Stimulated activated memory B cell treated with anti-CD40 and anti-IgM and Interleukin-4, amounts not matched to agents 10 μg/mL and 1 μg/mL and 100 μg/mL, for 72 hours (primary cell): ENCODE measurements at regions not wholly inside any gene's neighbourhood (a gene's known extent, or its start where the extent isn't known, plus 50 kb on each side); places are given as distances from the start of the nearest gene placed in this dataset.

ENCODE experiments used
- ATAC-seq: fragments of 150-1000 bp; cut with Tn5 transposase; 2 replicates; pipeline ENCODE4 v1.10.0; 2021
- H3K27ac Mint-ChIP-seq: one replicate; pipeline ENCODE4 v1.8.0; 2022; ENCODE audit warnings: mild to moderate bottlenecking, mixed read lengths
- H3K27me3 Mint-ChIP-seq: one replicate; pipeline ENCODE4 v1.8.0; 2022; ENCODE audit warnings: mixed read lengths
- H3K36me3 Mint-ChIP-seq: one replicate; pipeline ENCODE4 v1.8.0; 2022; ENCODE audit warnings: mixed read lengths
- H3K4me1 Mint-ChIP-seq: one replicate; pipeline ENCODE4 v1.8.0; 2022; ENCODE audit warnings: mixed read lengths
- H3K4me3 Mint-ChIP-seq: one replicate; pipeline ENCODE4 v1.8.0; 2022; ENCODE audit warnings: mild to moderate bottlenecking, moderate library complexity, mixed read lengths
- H3K9me3 Mint-ChIP-seq: one replicate; pipeline ENCODE4 v1.8.0; 2022; ENCODE audit warnings: mixed read lengths

- Mint-ChIP-seq H3K4me3 (no peak overlapping the region), H3K9me3 (no peaks in the 10 kb centered on the region), H3K27me3 (no peaks in the 10 kb centered on the region), H3K36me3 (no peaks in the 10 kb centered on the region), H3K27ac (no peak overlapping the region), H3K4me1 (no peaks in the 10 kb centered on the region)
- no peak for ATAC-seq
Observed at GRCh38 chr18:45255197-45255890, 359.9 kb upstream of the SLC14A2 start.

- peaks cover 11% of the 10 kb centered on the region for H3K27me3 Mint-ChIP-seq
- H3K36me3 Mint-ChIP-seq = no peaks in the 10 kb centered on the region
- no peak for ATAC-seq
- no peaks in the 10 kb centered on the region for H3K4me1 Mint-ChIP-seq
- H3K4me3 Mint-ChIP-seq = no peak overlapping the region
- H3K27ac Mint-ChIP-seq = no peak overlapping the region
- no peaks in the 10 kb centered on the region for H3K9me3 Mint-ChIP-seq
Observed at GRCh38 chr18:45260125-45260524, 355.2 kb upstream of the SLC14A2 start.

GRCh38 chr18:45266023-45266422, 349.3 kb upstream of the SLC14A2 start:
- Mint-ChIP-seq H3K27me3 (peaks cover 22% of the 10 kb centered on the region), H3K36me3 (no peaks in the 10 kb centered on the region), H3K4me1 (no peaks in the 10 kb centered on the region)

GRCh38 chr18:45267622-45268021, 347.7 kb upstream of the SLC14A2 start:
- peaks cover 22% of the 10 kb centered on the region for H3K27me3 Mint-ChIP-seq

More at GRCh38 chr18:45266023-45266422, 349.3 kb upstream of the SLC14A2 start:
- ATAC-seq = no peak
- H3K4me3 Mint-ChIP-seq = no peak overlapping the region
- H3K27ac Mint-ChIP-seq = no peak overlapping the region
- no peaks in the 10 kb centered on the region for H3K9me3 Mint-ChIP-seq

GRCh38 chr18:45268583-45268982, 346.7 kb upstream of the SLC14A2 start:
- no peak for ATAC-seq
- Mint-ChIP-seq H3K36me3 (no peaks in the 10 kb centered on the region), H3K4me1 (no peaks in the 10 kb centered on the region), H3K9me3 (no peaks in the 10 kb centered on the region), H3K27me3 (peaks cover 22% of the 10 kb centered on the region), H3K27ac (no peak overlapping the region), H3K4me3 (no peak overlapping the region)

More at GRCh38 chr18:45267622-45268021, 347.7 kb upstream of the SLC14A2 start:
- Mint-ChIP-seq H3K9me3 (no peaks in the 10 kb centered on the region), H3K36me3 (no peaks in the 10 kb centered on the region), H3K27ac (no peak overlapping the region), H3K4me1 (no peaks in the 10 kb centered on the region), H3K4me3 (no peak overlapping the region)
- ATAC-seq = no peak

- ATAC-seq = no peak
- H3K27me3 Mint-ChIP-seq = peaks cover 11% of the 10 kb centered on the region
- H3K9me3 Mint-ChIP-seq = peaks cover 2% of the 10 kb centered on the region
- H3K36me3 Mint-ChIP-seq = no peaks in the 10 kb centered on the region
- no peak overlapping the region for H3K27ac Mint-ChIP-seq
- H3K4me1 Mint-ChIP-seq = no peaks in the 10 kb centered on the region
- no peak overlapping the region for H3K4me3 Mint-ChIP-seq
Observed at GRCh38 chr18:45270289-45270771, 344.9 kb upstream of the SLC14A2 start.

- Mint-ChIP-seq H3K4me3 (no peak overlapping the region), H3K27ac (no peak overlapping the region), H3K27me3 (no peaks in the 10 kb centered on the region), H3K36me3 (no peaks in the 10 kb centered on the region), H3K4me1 (no peaks in the 10 kb centered on the region), H3K9me3 (peaks cover 2% of the 10 kb centered on the region)
- ATAC-seq = no peak
Observed at GRCh38 chr18:45274026-45274425, 341.2 kb upstream of the SLC14A2 start.

GRCh38 chr18:45275367-45276113, 339.7 kb upstream of the SLC14A2 start:
- Mint-ChIP-seq H3K27me3 (peaks cover under 1% of the 10 kb centered on the region), H3K9me3 (peaks cover 2% of the 10 kb centered on the region)

GRCh38 chr18:45276878-45277277, 338.4 kb upstream of the SLC14A2 start:
- ATAC-seq = no peak
- peaks cover 8% of the 10 kb centered on the region for H3K27me3 Mint-ChIP-seq
- no peaks in the 10 kb centered on the region for H3K4me1 Mint-ChIP-seq
- no peaks in the 10 kb centered on the region for H3K36me3 Mint-ChIP-seq
- no peak overlapping the region for H3K27ac Mint-ChIP-seq
- H3K4me3 Mint-ChIP-seq = no peak overlapping the region
- H3K9me3 Mint-ChIP-seq = peaks cover 2% of the 10 kb centered on the region

More at GRCh38 chr18:45275367-45276113, 339.7 kb upstream of the SLC14A2 start:
- Mint-ChIP-seq H3K27ac (no peak overlapping the region), H3K4me1 (no peaks in the 10 kb centered on the region), H3K4me3 (no peak overlapping the region), H3K36me3 (no peaks in the 10 kb centered on the region)
- ATAC-seq = no peak

- H3K4me3 Mint-ChIP-seq = no peak overlapping the region
- no peaks in the 10 kb centered on the region for H3K4me1 Mint-ChIP-seq
- H3K36me3 Mint-ChIP-seq = no peaks in the 10 kb centered on the region
- H3K9me3 Mint-ChIP-seq = peaks cover 2% of the 10 kb centered on the region
- H3K27ac Mint-ChIP-seq = no peak overlapping the region
- H3K27me3 Mint-ChIP-seq = peaks cover 8% of the 10 kb centered on the region
- no peak for ATAC-seq
Observed at GRCh38 chr18:45277908-45278307, 337.4 kb upstream of the SLC14A2 start.

GRCh38 chr18:45280481-45281276, 334.6 kb upstream of the SLC14A2 start:
- no peaks in the 10 kb centered on the region for H3K36me3 Mint-ChIP-seq
- H3K27ac Mint-ChIP-seq = no peak overlapping the region
- no peak for ATAC-seq
- no peak overlapping the region for H3K4me3 Mint-ChIP-seq
- H3K27me3 Mint-ChIP-seq = peaks cover 8% of the 10 kb centered on the region
- no peaks in the 10 kb centered on the region for H3K9me3 Mint-ChIP-seq
- no peaks in the 10 kb centered on the region for H3K4me1 Mint-ChIP-seq

- H3K27me3 Mint-ChIP-seq = peaks cover 8% of the 10 kb centered on the region
- no peaks in the 10 kb centered on the region for H3K9me3 Mint-ChIP-seq
Observed at GRCh38 chr18:45282101-45282812, 333.0 kb upstream of the SLC14A2 start.

GRCh38 chr18:45284174-45284573, 331.1 kb upstream of the SLC14A2 start:
- peaks cover 7% of the 10 kb centered on the region for H3K4me1 Mint-ChIP-seq
- no peaks in the 10 kb centered on the region for H3K9me3 Mint-ChIP-seq
- H3K36me3 Mint-ChIP-seq = no peaks in the 10 kb centered on the region
- no peak for ATAC-seq
- H3K27ac Mint-ChIP-seq = no peak overlapping the region
- no peak overlapping the region for H3K4me3 Mint-ChIP-seq
- H3K27me3 Mint-ChIP-seq = peaks cover 26% of the 10 kb centered on the region

More at GRCh38 chr18:45282101-45282812, 333.0 kb upstream of the SLC14A2 start:
- Mint-ChIP-seq H3K36me3 (no peaks in the 10 kb centered on the region), H3K4me3 (no peak overlapping the region), H3K4me1 (peaks cover 7% of the 10 kb centered on the region), H3K27ac (no peak overlapping the region)
- no peak for ATAC-seq

- peaks cover 7% of the 10 kb centered on the region for H3K4me1 Mint-ChIP-seq
- no peaks in the 10 kb centered on the region for H3K9me3 Mint-ChIP-seq
- H3K27ac Mint-ChIP-seq = no peak overlapping the region
- H3K27me3 Mint-ChIP-seq = peaks cover 33% of the 10 kb centered on the region
- no peaks in the 10 kb centered on the region for H3K36me3 Mint-ChIP-seq
- no peak overlapping the region for H3K4me3 Mint-ChIP-seq
- ATAC-seq = no peak
Observed at GRCh38 chr18:45284851-45285250, 330.4 kb upstream of the SLC14A2 start.

GRCh38 chr18:45285251-45285650, 330.0 kb upstream of the SLC14A2 start:
- H3K27ac Mint-ChIP-seq = no peak overlapping the region
- H3K9me3 Mint-ChIP-seq = no peaks in the 10 kb centered on the region
- H3K27me3 Mint-ChIP-seq = peaks cover 34% of the 10 kb centered on the region
- ATAC-seq = no peak
- H3K4me3 Mint-ChIP-seq = no peak overlapping the region
- peaks cover 7% of the 10 kb centered on the region for H3K4me1 Mint-ChIP-seq
- H3K36me3 Mint-ChIP-seq = no peaks in the 10 kb centered on the region
